IPS-15b (cell line): ENCODE measurements at regions not wholly inside any gene's neighbourhood (a gene's known extent, or its start where the extent isn't known, plus 50 kb on each side); places are given as distances from the start of the nearest gene placed in this dataset.

Experiments
- H3K27me3 ChIP-seq: one replicate; pipeline ENCODE4 v1.6.1; 2013; ENCODE audit warnings: low read length; ENCODE audit not compliant: control insufficient read depth, insufficient read depth
- H3K36me3 ChIP-seq: one replicate; pipeline ENCODE4 v1.6.1; 2013; ENCODE audit warnings: low read length; ENCODE audit not compliant: control insufficient read depth, insufficient read depth
- H3K4me1 ChIP-seq: one replicate; pipeline ENCODE4 v1.6.1; 2013; ENCODE audit warnings: mild to moderate bottlenecking, low read length; ENCODE audit not compliant: control insufficient read depth, insufficient read depth
- H3K4me3 ChIP-seq: one replicate; pipeline ENCODE4 v1.5.1; 2013; ENCODE audit warnings: low read depth, low read length
- H3K9ac ChIP-seq: one replicate; pipeline ENCODE4 v1.6.1; 2013; ENCODE audit warnings: low read depth, mild to moderate bottlenecking, low read length
- H3K9me3 ChIP-seq: one replicate; pipeline ENCODE4 v1.6.1; 2013; ENCODE audit warnings: mild to moderate bottlenecking, low read length; ENCODE audit not compliant: control insufficient read depth, insufficient read depth

DNA sequence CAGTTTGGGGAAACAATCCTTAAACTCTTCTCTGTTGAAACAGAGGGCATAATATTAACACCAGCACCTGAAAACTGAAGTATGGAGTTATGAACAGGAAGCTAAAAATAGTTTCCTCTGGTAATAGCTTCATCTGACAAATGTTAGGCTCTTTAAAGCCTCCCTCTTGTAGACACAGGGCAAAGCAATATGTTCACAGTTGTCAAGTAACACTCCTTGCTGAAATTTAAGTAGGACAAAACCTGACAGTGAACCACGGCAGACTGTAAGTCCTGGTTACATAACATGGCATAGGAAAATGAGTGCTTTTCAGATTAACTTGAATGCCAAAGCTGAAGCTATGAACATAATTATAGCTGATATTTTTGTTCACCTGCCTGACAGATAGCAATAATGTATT, 172.9 kb downstream of the CMPK2 start:
- Histone ChIP-seq H3K9me3 (no peaks in the 10 kb centered on the region), H3K4me1 (no peaks in the 10 kb centered on the region), H3K27me3 (no peaks in the 10 kb centered on the region), H3K4me3 (no peak overlapping the region), H3K36me3 (no peaks in the 10 kb centered on the region), H3K9ac (no peak overlapping the region)

DNA sequence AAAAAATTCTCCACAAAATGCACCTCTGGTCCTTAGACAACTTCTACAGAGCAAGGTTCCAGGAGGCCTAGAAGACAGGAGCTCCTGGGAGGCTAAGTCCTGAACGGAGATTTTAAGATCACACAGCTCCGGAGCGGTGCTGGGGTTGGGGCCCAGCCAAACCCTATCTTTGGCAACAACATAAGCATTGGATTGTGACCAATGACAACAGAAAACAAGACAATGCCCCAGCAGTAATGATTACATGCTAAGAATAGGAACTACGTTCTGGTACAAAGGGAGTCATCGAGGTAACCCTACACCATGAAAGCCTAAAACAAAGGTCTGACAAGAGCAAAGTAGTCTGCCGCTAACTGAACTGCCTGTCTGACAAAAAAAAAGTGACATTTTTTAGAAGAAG, 171.2 kb downstream of the CMPK2 start:
- no peaks in the 10 kb centered on the region for H3K9me3 ChIP-seq
- H3K36me3 ChIP-seq: no peaks in the 10 kb centered on the region
- no peak overlapping the region for H3K4me3 ChIP-seq
- H3K4me1 ChIP-seq: no peaks in the 10 kb centered on the region
- no peak overlapping the region for H3K9ac ChIP-seq
- no peaks in the 10 kb centered on the region for H3K27me3 ChIP-seq

DNA sequence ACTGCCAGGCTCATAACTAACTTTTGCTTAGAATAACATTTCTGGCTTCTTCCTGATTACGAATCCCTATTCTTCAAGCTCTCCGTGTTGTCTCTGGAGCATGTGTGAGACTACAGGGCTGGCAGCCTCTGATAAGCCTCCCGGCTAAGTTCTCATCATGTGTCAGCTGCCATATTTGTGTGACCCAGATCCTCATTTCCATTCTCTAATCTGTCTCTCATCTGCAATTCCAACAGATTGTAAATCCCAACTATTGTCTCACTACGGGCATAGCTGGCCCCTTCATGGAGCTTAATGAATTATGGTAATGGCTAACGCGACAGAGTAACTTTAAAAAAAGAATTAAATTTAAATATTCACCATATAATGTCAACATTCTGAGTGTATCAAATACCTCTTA, 165.4 kb downstream of the CMPK2 start:
- H3K4me1 ChIP-seq: no peaks in the 10 kb centered on the region
- no peaks in the 10 kb centered on the region for H3K27me3 ChIP-seq
- H3K4me3 ChIP-seq: no peak overlapping the region
- no peaks in the 10 kb centered on the region for H3K36me3 ChIP-seq
- H3K9me3 ChIP-seq: no peaks in the 10 kb centered on the region
- H3K9ac ChIP-seq: no peak overlapping the region

DNA sequence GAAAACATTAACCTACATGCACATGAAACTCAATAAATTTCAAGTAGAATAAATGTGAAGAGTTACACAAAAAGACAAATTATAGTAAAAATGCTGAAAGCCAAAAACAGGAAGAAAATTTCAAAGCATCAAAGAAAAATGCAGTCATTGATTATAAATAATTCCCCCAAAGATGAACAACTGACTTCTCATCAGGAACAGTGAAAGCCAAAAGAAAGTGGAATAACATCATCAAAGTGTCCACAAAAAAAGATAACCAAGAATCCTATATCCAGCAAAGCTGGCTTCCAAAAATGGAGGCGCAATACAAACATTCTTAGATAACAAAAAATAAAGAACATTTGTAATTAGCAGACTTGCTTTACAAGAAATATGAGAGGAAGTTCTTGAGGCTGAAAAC, 161.6 kb downstream of the CMPK2 start:
- H3K9ac ChIP-seq: no peak overlapping the region
- no peak overlapping the region for H3K4me3 ChIP-seq
- no peaks in the 10 kb centered on the region for H3K9me3 ChIP-seq
- H3K27me3 ChIP-seq: no peaks in the 10 kb centered on the region
- H3K4me1 ChIP-seq: no peaks in the 10 kb centered on the region
- no peaks in the 10 kb centered on the region for H3K36me3 ChIP-seq

DNA sequence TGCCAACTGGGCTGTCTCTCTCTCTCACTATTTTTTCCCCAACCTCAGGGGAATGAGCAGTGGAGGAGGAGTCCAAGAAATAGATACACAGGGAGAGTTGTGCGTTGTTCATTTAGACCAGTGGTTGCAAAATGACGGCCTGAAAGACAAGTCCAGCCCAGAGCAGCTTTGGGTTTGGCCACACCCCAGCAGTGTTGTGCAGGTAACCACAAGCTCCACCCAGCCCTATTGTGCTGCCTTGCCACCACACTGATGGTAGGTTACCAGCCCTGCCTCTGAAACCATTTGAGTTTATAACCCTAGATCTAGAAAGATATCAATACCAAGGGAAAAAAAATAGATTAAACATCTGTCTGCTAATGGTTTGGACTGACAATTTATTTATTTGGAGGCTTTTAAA, 144.3 kb downstream of the CMPK2 start:
- H3K9ac ChIP-seq: no peak overlapping the region
- H3K9me3 ChIP-seq: no peaks in the 10 kb centered on the region
- H3K36me3 ChIP-seq: no peaks in the 10 kb centered on the region
- H3K4me1 ChIP-seq: no peaks in the 10 kb centered on the region
- no peak overlapping the region for H3K4me3 ChIP-seq
- no peaks in the 10 kb centered on the region for H3K27me3 ChIP-seq

DNA sequence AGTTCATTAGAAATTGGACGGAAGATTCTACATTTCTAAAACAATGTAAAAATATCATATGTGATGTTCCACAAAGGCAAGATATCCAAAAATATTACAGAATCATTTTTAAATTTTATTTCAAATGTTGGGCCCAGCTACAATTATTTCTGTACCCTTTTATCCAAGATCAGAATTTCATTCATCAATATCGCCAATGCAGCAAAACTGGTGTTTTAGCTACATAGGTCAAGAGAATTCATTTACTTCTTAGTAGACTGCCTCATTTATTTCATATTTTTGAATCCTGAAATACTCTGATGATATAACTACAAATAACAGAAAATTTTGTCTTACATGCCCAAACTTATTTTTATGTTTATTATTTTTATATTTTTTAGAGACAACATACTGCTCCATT, 143.1 kb downstream of the CMPK2 start:
- Histone ChIP-seq H3K4me1 (no peaks in the 10 kb centered on the region), H3K9me3 (no peaks in the 10 kb centered on the region), H3K27me3 (no peaks in the 10 kb centered on the region), H3K9ac (no peak overlapping the region), H3K36me3 (no peaks in the 10 kb centered on the region), H3K4me3 (no peak overlapping the region)

DNA sequence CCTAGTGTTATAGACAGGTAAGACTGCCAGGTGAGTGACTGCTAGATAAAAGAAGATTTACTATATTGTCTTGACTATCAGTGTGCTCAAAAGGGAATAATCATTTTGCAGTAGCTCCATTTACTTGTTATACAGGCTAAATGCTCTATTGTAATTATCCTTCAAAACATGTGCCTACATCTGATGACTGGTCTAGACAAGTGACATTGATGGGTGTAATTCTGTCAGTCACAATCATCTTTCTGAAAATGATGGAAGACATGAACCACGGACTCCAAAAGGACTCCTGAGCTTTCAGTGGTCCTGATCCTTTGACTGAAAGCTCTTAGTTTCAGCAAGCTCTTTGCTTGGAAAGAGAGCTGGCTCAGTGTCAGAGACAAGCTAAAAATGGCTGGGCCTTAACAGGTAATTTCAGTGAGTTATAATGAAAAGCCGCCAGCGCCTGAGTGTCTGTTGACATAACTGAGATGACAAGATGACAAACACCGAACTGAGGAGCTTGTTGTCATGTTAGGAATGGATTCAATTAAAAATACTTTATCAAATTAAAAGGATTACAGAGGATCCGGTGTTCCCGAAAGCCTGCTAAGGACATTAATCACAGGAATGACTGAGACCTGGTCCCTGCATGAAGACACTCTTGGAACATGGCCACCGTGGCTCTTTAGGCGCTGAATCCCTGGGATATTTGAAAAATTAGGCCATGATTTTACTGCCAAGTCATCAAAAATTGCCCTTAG, 141.7 kb downstream of the CMPK2 start:
- Histone ChIP-seq H3K36me3 (no peaks in the 10 kb centered on the region), H3K9me3 (no peaks in the 10 kb centered on the region), H3K9ac (no peak overlapping the region), H3K4me1 (no peaks in the 10 kb centered on the region), H3K4me3 (no peak overlapping the region), H3K27me3 (no peaks in the 10 kb centered on the region)

DNA sequence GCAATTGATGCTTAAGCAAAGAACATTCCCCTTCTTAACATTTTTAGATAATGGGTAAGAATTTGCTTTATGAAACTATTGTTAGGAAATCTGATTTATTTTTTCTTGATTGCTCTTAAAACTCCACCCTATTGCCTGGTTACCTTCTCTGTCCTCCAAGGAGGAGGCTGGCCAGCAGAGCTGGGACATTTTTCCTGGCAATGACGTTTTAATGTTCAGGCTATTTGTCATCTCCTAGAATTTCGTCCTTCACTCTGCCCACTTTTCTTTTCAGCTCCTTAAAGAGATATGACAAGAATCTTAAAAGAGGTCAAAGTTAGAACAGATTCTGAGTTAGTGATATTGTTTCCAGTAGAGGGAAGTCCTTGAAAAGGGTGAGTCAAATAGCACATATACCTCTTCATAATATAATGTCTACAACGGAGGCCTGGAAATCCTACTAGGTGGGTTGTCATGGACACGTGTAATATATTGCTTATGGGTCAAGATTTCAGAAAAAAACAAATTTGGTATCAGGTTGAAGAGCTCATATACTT, 141.0 kb downstream of the CMPK2 start:
- no peaks in the 10 kb centered on the region for H3K4me1 ChIP-seq
- H3K36me3 ChIP-seq: no peaks in the 10 kb centered on the region
- no peaks in the 10 kb centered on the region for H3K9me3 ChIP-seq
- H3K9ac ChIP-seq: no peak overlapping the region
- no peak overlapping the region for H3K4me3 ChIP-seq
- no peaks in the 10 kb centered on the region for H3K27me3 ChIP-seq

DNA sequence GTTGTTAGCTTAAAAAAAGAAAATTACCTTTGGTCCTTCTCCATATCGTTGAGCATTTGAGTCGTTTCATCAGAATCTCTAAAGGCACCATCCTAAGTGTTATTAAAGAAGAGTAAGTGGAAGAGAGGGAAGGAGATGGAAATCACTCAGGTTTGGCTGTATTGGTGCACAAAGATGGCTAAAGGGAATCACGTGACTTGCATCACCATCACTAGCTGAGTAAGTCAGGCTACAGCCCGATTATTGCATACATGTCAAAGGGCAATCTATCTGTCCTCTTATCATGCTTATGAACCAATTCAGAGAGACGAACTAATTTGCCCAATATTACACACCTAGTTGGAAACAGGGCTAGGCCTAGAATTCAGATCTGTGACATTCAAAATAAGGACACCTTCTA, 137.6 kb downstream of the CMPK2 start:
- Histone ChIP-seq H3K36me3 (no peaks in the 10 kb centered on the region), H3K9ac (no peak overlapping the region), H3K27me3 (no peaks in the 10 kb centered on the region), H3K4me3 (no peak overlapping the region), H3K9me3 (no peaks in the 10 kb centered on the region), H3K4me1 (no peaks in the 10 kb centered on the region)

DNA sequence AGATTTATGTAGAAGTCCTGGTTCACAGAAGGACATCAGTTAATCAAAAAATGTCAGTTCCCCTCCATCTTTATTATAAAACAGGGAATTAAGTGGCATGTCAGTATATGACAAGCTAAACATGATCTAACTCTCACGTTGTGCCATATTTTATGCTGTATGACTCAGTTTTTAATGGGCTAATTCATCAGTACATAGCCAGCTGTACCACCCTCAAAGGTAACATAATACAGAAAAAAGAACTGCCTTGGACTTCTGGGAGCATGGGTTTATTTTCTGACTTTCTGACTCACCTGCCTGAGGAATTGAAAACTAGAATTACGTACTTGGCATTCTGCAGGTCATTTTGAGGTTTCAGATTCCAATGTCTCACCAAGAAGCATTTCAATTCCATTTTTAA, 135.7 kb downstream of the CMPK2 start:
- no peaks in the 10 kb centered on the region for H3K4me1 ChIP-seq
- H3K27me3 ChIP-seq: no peaks in the 10 kb centered on the region
- no peaks in the 10 kb centered on the region for H3K9me3 ChIP-seq
- H3K9ac ChIP-seq: no peak overlapping the region
- no peaks in the 10 kb centered on the region for H3K36me3 ChIP-seq
- H3K4me3 ChIP-seq: no peak overlapping the region

DNA sequence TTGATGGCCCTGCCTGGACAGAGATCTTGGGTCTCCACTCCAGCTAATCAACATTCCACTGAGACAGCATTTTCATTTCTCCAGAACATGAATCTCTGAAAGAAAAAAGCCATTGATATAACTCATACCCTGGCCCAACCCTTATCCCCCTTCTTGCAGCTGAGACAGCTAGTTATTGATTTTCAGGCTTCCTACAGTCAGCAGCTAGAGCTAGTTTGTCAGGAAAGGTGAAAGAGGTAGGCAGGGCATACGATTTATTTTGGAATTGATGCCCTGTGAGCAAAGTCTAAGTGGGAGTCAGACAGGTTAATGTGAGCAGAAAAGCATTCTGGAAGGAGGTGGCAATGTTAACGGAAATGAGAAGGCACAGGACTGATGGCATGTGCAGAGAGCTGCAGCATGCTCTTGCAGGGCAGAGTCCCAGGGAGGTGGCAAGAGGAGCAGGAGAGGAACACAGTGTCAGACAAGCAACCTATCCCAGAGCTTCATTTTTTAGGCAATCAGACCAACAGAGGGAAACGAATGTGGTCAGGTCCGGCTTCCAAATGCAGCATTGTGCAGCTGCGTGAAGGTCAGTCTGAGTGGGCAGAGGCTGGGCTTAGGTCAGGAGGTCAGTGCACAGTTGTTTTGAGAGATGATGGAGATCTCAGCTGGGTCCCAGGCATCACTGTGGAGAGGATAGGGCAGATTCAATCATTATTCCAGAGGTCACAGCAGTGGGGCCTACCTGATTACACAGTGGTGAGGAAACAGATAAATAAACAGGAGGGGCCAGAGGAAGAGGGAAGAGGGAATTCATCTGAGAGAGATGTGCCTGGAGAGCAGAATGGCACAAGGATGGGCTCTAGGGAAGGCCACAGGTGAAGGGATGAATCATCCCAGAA, 134.8 kb downstream of the CMPK2 start:
- no peaks in the 10 kb centered on the region for H3K9me3 ChIP-seq
- no peak overlapping the region for H3K4me3 ChIP-seq
- no peak overlapping the region for H3K9ac ChIP-seq
- H3K36me3 ChIP-seq: no peaks in the 10 kb centered on the region
- H3K4me1 ChIP-seq: no peaks in the 10 kb centered on the region
- H3K27me3 ChIP-seq: no peaks in the 10 kb centered on the region

DNA sequence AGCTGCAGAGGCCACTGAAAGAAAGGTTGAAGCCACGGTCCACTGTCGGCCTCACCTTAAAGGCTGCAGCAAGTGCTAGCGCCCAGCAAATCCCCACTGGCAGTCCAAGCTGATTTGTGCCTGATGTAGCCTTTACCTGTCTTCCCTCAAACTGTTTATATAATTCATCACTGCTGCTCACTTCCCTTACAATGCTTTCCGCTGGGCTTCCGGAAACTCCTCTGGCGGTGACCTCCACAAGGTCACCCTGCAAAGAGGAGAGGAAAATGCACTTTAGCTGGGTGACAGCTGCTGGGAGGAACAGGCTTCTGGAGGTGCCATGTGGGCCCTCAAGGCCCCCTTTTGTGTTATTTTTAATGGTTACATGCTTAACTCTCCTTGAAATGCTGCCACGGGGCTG, 126.2 kb downstream of the CMPK2 start:
- Histone ChIP-seq H3K9ac (no peak overlapping the region), H3K9me3 (no peaks in the 10 kb centered on the region), H3K36me3 (no peaks in the 10 kb centered on the region), H3K4me3 (no peak overlapping the region), H3K4me1 (no peaks in the 10 kb centered on the region), H3K27me3 (peaks cover 4% of the 10 kb centered on the region)
